Natural killer cell (primary cell): ENCODE measurements at regions not wholly inside any gene's neighbourhood (a gene's known extent, or its start where the extent isn't known, plus 50 kb on each side); places are given as distances from the start of the nearest gene placed in this dataset.

Experiments used
- ATAC-seq, 3 donors: fragments of 150-1000 bp in 2 of 3; fragments of 200-7000 bp in 1 of 3; cut with Tn5 transposase; 1 replicate in 1 of 3; 2 replicates in 2 of 3; pipeline ENCODE4 v1.10.0; 2021; ENCODE audit warnings: mild to moderate bottlenecking in 2 of 3, moderate library complexity in 2 of 3
- DNase-seq, 2 donors: peaks; one replicate each; pipeline versions ENCODE4 v3.0.0 to v3.0.0-alpha.2; 2013 to 2021; ENCODE audit warnings: mixed read lengths in 1 of 2
- H3K27ac ChIP-seq: one replicate; pipeline ENCODE4 v1.5.1; 2013; ENCODE audit warnings: mild to moderate bottlenecking, low read length
- H3K27me3 ChIP-seq: one replicate; pipeline ENCODE4 v1.6.1; 2013; ENCODE audit warnings: low read length; ENCODE audit not compliant: control insufficient read depth, insufficient read depth
- H3K36me3 ChIP-seq: one replicate; pipeline ENCODE4 v1.6.1; 2013; ENCODE audit warnings: low read length; ENCODE audit not compliant: control insufficient read depth, insufficient read depth
- H3K4me1 ChIP-seq: one replicate; pipeline ENCODE4 v1.6.1; 2013; ENCODE audit warnings: low read length; ENCODE audit not compliant: control insufficient read depth, insufficient read depth
- H3K4me3 ChIP-seq: one replicate; pipeline ENCODE4 v1.5.1; 2013; ENCODE audit warnings: low read length
- H3K9me3 ChIP-seq: one replicate; pipeline ENCODE4 v1.6.1; 2013; ENCODE audit warnings: low read length; ENCODE audit not compliant: control insufficient read depth, insufficient read depth
- H3K27ac Mint-ChIP-seq, 2 donors: one replicate each; pipeline ENCODE4 v1.8.0; 2022; ENCODE audit warnings: mild to moderate bottlenecking in 2 of 2, mixed read lengths in 2 of 2, moderate library complexity in 1 of 2
- H3K27me3 Mint-ChIP-seq, 2 donors: one replicate each; pipeline ENCODE4 v1.8.0; 2022; ENCODE audit warnings: low read depth in 2 of 2, mixed read lengths in 2 of 2
- H3K36me3 Mint-ChIP-seq: one replicate; pipeline ENCODE4 v1.8.0; 2022; ENCODE audit warnings: mixed read lengths
- H3K4me1 Mint-ChIP-seq, 2 donors: one replicate each; pipeline ENCODE4 v1.8.0; 2022; ENCODE audit warnings: mixed read lengths in 2 of 2
- H3K4me3 Mint-ChIP-seq: one replicate; pipeline ENCODE4 v1.8.0; 2022; ENCODE audit warnings: mild to moderate bottlenecking, moderate library complexity, mixed read lengths
- H3K9me3 Mint-ChIP-seq, 2 donors: one replicate each; pipeline ENCODE4 v1.8.0; 2022; ENCODE audit warnings: mixed read lengths in 2 of 2
- WGBS: methylation state at CpG from one replicate; pipeline ENCODE4 v1.1.7; 2013; ENCODE audit warnings: missing lambda C conversion rate; ENCODE audit not compliant: insufficient coverage; 5-methylcytosine and 5-hydroxymethylcytosine counted together
- intact Hi-C: fragments of 100-400 bp; cut with micrococcal nuclease; formaldehyde crosslinking; loops from one replicate; pipeline ENCODE4 v1.14.2; 2022
- TF ChIP-seq, protein P1 (sequence below): fragments of 200-600 bp; IDR thresholded peaks from one replicate; pipeline ENCODE4 v1.8.0; 2022; ENCODE audit warnings: antibody characterized with exemption

DNA sequence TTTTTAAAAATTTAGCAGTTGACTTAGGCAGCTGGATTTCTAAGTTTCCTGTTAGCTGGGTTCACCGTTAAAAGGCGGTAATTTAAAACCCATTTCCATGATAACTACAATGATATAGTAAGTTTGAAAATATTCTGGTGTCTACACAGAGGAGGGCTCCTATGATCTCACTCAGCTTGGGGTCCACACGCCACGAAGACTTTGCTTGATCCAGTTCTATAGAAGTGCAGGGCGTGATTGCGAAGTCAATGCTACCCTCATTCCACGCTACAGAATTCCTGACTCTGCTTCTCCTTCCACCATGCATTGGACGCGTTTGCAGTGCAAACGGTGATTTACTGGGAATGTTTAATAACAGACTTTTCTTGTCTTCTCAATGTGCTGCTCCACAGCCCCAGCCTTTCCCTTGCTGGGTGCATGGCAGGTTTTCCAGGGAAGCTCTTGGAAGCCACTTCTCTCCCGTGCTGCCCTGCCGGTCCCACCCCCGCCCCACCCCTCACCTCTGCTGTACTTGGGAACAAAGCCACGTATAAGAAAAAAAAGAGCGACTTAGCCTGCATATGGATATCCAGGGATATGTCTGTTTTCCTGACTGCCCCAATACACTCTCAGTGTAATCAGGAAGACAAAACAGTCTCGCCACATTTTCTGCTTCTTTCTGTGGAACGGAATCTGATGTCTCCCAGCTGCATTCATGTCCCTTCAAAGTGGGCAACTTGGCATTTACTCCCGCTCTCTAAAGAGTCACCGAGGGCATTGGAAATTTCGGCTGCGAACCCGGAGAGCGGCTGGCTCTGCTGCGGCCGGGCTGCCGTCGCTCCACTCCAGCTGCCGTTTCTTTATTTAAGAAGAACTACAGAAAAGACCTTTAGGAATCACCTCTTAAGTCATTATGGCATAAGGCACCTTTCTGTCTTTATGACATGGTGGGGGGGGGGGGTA is 434.4 kb upstream of the MGMT start:
- no peaks in the 10 kb centered on the region for H3K36me3 Mint-ChIP-seq

DNA sequence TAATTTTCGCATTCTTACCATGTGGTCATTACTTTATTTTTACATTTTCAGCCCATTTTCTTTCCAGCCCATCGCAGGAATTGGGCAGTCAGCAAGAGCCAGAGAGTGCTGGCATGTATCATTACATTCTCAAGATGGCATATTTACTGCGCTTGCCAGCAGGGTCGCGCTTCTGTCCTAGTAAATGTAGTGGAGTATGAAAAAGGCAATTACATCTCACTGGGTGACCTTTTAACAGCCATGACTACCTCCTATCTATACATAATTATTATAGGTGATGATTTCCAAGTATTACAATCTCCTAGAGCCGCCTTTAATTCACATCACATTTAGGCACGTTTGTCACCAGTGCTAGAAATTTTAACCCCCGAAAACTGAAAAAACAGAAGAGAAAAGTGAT is 433.7 kb upstream of the MGMT start:
- H3K27ac Mint-ChIP-seq: no peak overlapping the region
- ATAC-seq (no peak), DNase-seq (no peak)
- no peaks in the 10 kb centered on the region for H3K36me3 ChIP-seq
- intact Hi-C loops: loop anchor here (5.0 kb wide), 1 partner anchor 1094 kb away; no protein-coding TSS in a partner anchor
- peaks cover 25% of the 10 kb centered on the region for H3K27me3 ChIP-seq
- peaks cover 34% of the 10 kb centered on the region in 2 donors for H3K4me1 Mint-ChIP-seq
- no peaks in the 10 kb centered on the region for H3K9me3 ChIP-seq
- H3K4me3 ChIP-seq: no peak overlapping the region
- WGBS: 87% methylated on average over 5 of the region's 8 CpGs
- peaks cover 31% of the 10 kb centered on the region for H3K4me1 ChIP-seq
- no peak overlapping the region for H3K27ac ChIP-seq
- no peaks in the 10 kb centered on the region for H3K36me3 Mint-ChIP-seq
- H3K9me3 Mint-ChIP-seq: no peaks in the 10 kb centered on the region
- H3K4me3 Mint-ChIP-seq: no peak overlapping the region
- TF ChIP-seq, protein P1, sequence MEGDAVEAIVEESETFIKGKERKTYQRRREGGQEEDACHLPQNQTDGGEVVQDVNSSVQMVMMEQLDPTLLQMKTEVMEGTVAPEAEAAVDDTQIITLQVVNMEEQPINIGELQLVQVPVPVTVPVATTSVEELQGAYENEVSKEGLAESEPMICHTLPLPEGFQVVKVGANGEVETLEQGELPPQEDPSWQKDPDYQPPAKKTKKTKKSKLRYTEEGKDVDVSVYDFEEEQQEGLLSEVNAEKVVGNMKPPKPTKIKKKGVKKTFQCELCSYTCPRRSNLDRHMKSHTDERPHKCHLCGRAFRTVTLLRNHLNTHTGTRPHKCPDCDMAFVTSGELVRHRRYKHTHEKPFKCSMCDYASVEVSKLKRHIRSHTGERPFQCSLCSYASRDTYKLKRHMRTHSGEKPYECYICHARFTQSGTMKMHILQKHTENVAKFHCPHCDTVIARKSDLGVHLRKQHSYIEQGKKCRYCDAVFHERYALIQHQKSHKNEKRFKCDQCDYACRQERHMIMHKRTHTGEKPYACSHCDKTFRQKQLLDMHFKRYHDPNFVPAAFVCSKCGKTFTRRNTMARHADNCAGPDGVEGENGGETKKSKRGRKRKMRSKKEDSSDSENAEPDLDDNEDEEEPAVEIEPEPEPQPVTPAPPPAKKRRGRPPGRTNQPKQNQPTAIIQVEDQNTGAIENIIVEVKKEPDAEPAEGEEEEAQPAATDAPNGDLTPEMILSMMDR: no peak
- H3K27me3 Mint-ChIP-seq: peaks cover 36 to 90% of the 10 kb centered on the region in 2 donors

More for the DNA sequence above, 434.4 kb upstream of the MGMT start:
- Mint-ChIP-seq H3K4me3 (no peak overlapping the region), H3K27me3 (peaks cover 33 to 89% of the 10 kb centered on the region in 2 donors), H3K9me3 (no peaks in the 10 kb centered on the region), H3K4me1 (peaks cover 34% of the 10 kb centered on the region in 2 donors), H3K27ac (no peak overlapping the region)
- ATAC-seq (no peak), DNase-seq (no peak)
- WGBS: 94% methylated on average over 26 of the region's 28 CpGs
- peaks cover 31% of the 10 kb centered on the region for H3K4me1 ChIP-seq
- peaks cover 22% of the 10 kb centered on the region for H3K27me3 ChIP-seq
- TF ChIP-seq, protein P1: no peak
- intact Hi-C loops: loop anchor here (5.0 kb wide), 1 partner anchor 1095 kb away; no protein-coding TSS in a partner anchor
- no peaks in the 10 kb centered on the region for H3K36me3 ChIP-seq
- no peak overlapping the region for H3K4me3 ChIP-seq
- H3K9me3 ChIP-seq: no peaks in the 10 kb centered on the region
- no peak overlapping the region for H3K27ac ChIP-seq

DNA sequence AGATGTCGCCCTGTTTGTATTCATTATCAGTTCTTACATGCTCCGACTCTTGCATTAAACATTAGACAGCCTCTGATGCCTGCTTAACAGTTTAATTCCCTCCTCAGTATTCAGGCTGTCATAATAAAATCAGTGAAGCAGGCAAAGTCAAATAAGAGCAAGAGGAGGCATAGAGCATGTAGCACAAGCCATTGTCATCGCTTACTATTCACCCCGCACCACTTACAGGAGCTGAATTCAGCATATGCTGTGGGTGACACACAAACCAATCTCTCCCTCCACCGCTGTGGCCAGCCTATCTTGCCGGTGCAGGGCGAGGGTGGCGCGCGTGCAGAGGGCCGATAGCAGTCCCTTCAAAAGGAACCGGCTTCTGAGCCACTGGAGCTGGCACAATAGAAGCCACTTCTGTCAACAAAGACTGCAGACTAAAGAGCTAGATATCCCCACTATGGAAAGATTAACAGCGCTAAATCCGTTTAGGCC is 433.2 kb upstream of the MGMT start:
- Mint-ChIP-seq H3K4me1 (peaks cover 34% of the 10 kb centered on the region in 2 donors), H3K27ac (no peak overlapping the region), H3K9me3 (no peaks in the 10 kb centered on the region), H3K36me3 (no peaks in the 10 kb centered on the region), H3K27me3 (peaks cover 39 to 95% of the 10 kb centered on the region in 2 donors), H3K4me3 (no peak overlapping the region)
- H3K4me3 ChIP-seq: no peak overlapping the region
- no peak overlapping the region for H3K27ac ChIP-seq
- ATAC-seq (no peak), DNase-seq (peak in 1 of 2 donors; percentile 9)
- H3K4me1 ChIP-seq: peaks cover 31% of the 10 kb centered on the region
- intact Hi-C loops: loop anchor here (5.0 kb wide), 1 partner anchor 1093 kb away; no protein-coding TSS in a partner anchor
- peaks cover 25% of the 10 kb centered on the region for H3K27me3 ChIP-seq
- H3K36me3 ChIP-seq: no peaks in the 10 kb centered on the region
- 30% methylated on average over 14 of the region's 14 CpGs for WGBS
- H3K9me3 ChIP-seq: no peaks in the 10 kb centered on the region
- TF ChIP-seq, protein P1: no peak
